Natural killer cell (primary cell): ENCODE measurements at regions not wholly inside any gene's neighbourhood (a gene's known extent, or its start where the extent isn't known, plus 50 kb on each side); places are given as distances from the start of the nearest gene placed in this dataset.

Experiments
- ATAC-seq, 3 donors: fragments of 150-1000 bp in 2 of 3; fragments of 200-7000 bp in 1 of 3; cut with Tn5 transposase; 1 replicate in 1 of 3; 2 replicates in 2 of 3; pipeline ENCODE4 v1.10.0; 2021; ENCODE audit warnings: mild to moderate bottlenecking in 2 of 3, moderate library complexity in 2 of 3
- DNase-seq, 2 donors: peaks; one replicate each; pipeline versions ENCODE4 v3.0.0 to v3.0.0-alpha.2; 2013 to 2021; ENCODE audit warnings: mixed read lengths in 1 of 2
- H3K27ac ChIP-seq: one replicate; pipeline ENCODE4 v1.5.1; 2013; ENCODE audit warnings: mild to moderate bottlenecking, low read length
- H3K27me3 ChIP-seq: one replicate; pipeline ENCODE4 v1.6.1; 2013; ENCODE audit warnings: low read length; ENCODE audit not compliant: control insufficient read depth, insufficient read depth
- H3K36me3 ChIP-seq: one replicate; pipeline ENCODE4 v1.6.1; 2013; ENCODE audit warnings: low read length; ENCODE audit not compliant: control insufficient read depth, insufficient read depth
- H3K4me1 ChIP-seq: one replicate; pipeline ENCODE4 v1.6.1; 2013; ENCODE audit warnings: low read length; ENCODE audit not compliant: control insufficient read depth, insufficient read depth
- H3K4me3 ChIP-seq: one replicate; pipeline ENCODE4 v1.5.1; 2013; ENCODE audit warnings: low read length
- H3K9me3 ChIP-seq: one replicate; pipeline ENCODE4 v1.6.1; 2013; ENCODE audit warnings: low read length; ENCODE audit not compliant: control insufficient read depth, insufficient read depth
- H3K27ac Mint-ChIP-seq, 2 donors: one replicate each; pipeline ENCODE4 v1.8.0; 2022; ENCODE audit warnings: mild to moderate bottlenecking in 2 of 2, mixed read lengths in 2 of 2, moderate library complexity in 1 of 2
- H3K27me3 Mint-ChIP-seq, 2 donors: one replicate each; pipeline ENCODE4 v1.8.0; 2022; ENCODE audit warnings: low read depth in 2 of 2, mixed read lengths in 2 of 2
- H3K36me3 Mint-ChIP-seq: one replicate; pipeline ENCODE4 v1.8.0; 2022; ENCODE audit warnings: mixed read lengths
- H3K4me1 Mint-ChIP-seq, 2 donors: one replicate each; pipeline ENCODE4 v1.8.0; 2022; ENCODE audit warnings: mixed read lengths in 2 of 2
- H3K4me3 Mint-ChIP-seq: one replicate; pipeline ENCODE4 v1.8.0; 2022; ENCODE audit warnings: mild to moderate bottlenecking, moderate library complexity, mixed read lengths
- H3K9me3 Mint-ChIP-seq, 2 donors: one replicate each; pipeline ENCODE4 v1.8.0; 2022; ENCODE audit warnings: mixed read lengths in 2 of 2
- WGBS: methylation state at CpG from one replicate; pipeline ENCODE4 v1.1.7; 2013; ENCODE audit warnings: missing lambda C conversion rate; ENCODE audit not compliant: insufficient coverage; 5-methylcytosine and 5-hydroxymethylcytosine counted together
- intact Hi-C: fragments of 100-400 bp; cut with micrococcal nuclease; formaldehyde crosslinking; loops from one replicate; pipeline ENCODE4 v1.14.2; 2022
- TF ChIP-seq, protein P1 (sequence below): fragments of 200-600 bp; IDR thresholded peaks from one replicate; pipeline ENCODE4 v1.8.0; 2022; ENCODE audit warnings: antibody characterized with exemption

- ATAC-seq, result no peak
- Histone ChIP-seq H3K4me1 (no peaks in the 10 kb centered on the region), H3K27ac (no peak overlapping the region), H3K9me3 (no peaks in the 10 kb centered on the region), H3K36me3 (no peaks in the 10 kb centered on the region), H3K4me3 (no peak overlapping the region), H3K27me3 (no peaks in the 10 kb centered on the region)
- Mint-ChIP-seq H3K27ac (no peak overlapping the region), H3K9me3 (no peaks in the 10 kb centered on the region), H3K4me1 (no peaks in the 10 kb centered on the region), H3K36me3 (no peaks in the 10 kb centered on the region), H3K4me3 (no peak overlapping the region), H3K27me3 (peaks cover 3 to 14% of the 10 kb centered on the region in 2 donors)
- 88% methylated on average over 5 of the region's 5 CpGs for WGBS
- intact Hi-C loops, result no loop called here
- TF ChIP-seq, protein P1, sequence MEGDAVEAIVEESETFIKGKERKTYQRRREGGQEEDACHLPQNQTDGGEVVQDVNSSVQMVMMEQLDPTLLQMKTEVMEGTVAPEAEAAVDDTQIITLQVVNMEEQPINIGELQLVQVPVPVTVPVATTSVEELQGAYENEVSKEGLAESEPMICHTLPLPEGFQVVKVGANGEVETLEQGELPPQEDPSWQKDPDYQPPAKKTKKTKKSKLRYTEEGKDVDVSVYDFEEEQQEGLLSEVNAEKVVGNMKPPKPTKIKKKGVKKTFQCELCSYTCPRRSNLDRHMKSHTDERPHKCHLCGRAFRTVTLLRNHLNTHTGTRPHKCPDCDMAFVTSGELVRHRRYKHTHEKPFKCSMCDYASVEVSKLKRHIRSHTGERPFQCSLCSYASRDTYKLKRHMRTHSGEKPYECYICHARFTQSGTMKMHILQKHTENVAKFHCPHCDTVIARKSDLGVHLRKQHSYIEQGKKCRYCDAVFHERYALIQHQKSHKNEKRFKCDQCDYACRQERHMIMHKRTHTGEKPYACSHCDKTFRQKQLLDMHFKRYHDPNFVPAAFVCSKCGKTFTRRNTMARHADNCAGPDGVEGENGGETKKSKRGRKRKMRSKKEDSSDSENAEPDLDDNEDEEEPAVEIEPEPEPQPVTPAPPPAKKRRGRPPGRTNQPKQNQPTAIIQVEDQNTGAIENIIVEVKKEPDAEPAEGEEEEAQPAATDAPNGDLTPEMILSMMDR, result no peak
- DNase-seq, result no peak
Measured at GRCh38 chr10:129387258-129387525, 79.8 kb upstream of the MGMT start.

DNA sequence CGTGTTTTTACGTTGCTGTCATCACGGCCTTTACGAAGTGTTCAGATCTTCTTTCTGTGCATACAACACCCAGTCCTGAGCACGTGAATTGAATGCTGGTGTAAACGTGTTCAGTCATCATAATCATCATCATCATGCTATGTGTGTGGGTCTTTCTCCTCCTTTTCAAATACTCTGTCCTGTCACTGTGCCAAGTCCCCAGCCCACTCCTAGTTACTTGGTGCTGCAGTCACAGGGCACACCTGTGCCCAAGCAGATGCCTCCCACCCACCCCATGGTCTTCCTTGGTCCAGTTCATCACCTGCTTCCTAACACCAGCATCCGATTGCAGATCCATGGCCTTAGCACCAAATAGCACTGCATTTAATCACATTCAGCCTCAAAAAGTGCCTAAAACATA lies 78.6 kb upstream of the MGMT start:
- H3K36me3 Mint-ChIP-seq, result no peaks in the 10 kb centered on the region
- intact Hi-C loops, result no loop called here
- no peak for ATAC-seq

GRCh38 chr10:129389194-129389593 lies 77.8 kb upstream of the MGMT start:
- Mint-ChIP-seq H3K36me3 (no peaks in the 10 kb centered on the region), H3K4me3 (no peak overlapping the region), H3K27me3 (peaks cover 3 to 17% of the 10 kb centered on the region in 2 donors), H3K9me3 (no peaks in the 10 kb centered on the region), H3K4me1 (no peaks in the 10 kb centered on the region), H3K27ac (no peak overlapping the region)
- no peak overlapping the region for H3K27ac ChIP-seq
- no peak for ATAC-seq
- H3K9me3 ChIP-seq, result no peaks in the 10 kb centered on the region
- no peak overlapping the region for H3K4me3 ChIP-seq
- WGBS, result 83% methylated on average over 6 of the region's 6 CpGs
- no peak for DNase-seq
- intact Hi-C loops, result no loop called here
- H3K27me3 ChIP-seq, result no peaks in the 10 kb centered on the region
- TF ChIP-seq, protein P1, result no peak
- H3K4me1 ChIP-seq, result no peaks in the 10 kb centered on the region
- no peaks in the 10 kb centered on the region for H3K36me3 ChIP-seq

More for the DNA sequence above, 78.6 kb upstream of the MGMT start:
- no peak for DNase-seq
- H3K4me3 Mint-ChIP-seq, result no peak overlapping the region
- no peaks in the 10 kb centered on the region for H3K36me3 ChIP-seq
- H3K4me1 ChIP-seq, result no peaks in the 10 kb centered on the region
- H3K27me3 Mint-ChIP-seq, result peaks cover 3 to 18% of the 10 kb centered on the region in 2 donors
- TF ChIP-seq, protein P1, result no peak
- H3K4me1 Mint-ChIP-seq, result no peaks in the 10 kb centered on the region
- H3K9me3 Mint-ChIP-seq, result no peaks in the 10 kb centered on the region
- no peak overlapping the region for H3K4me3 ChIP-seq
- no peaks in the 10 kb centered on the region for H3K9me3 ChIP-seq
- no peak overlapping the region for H3K27ac ChIP-seq
- WGBS, result 93% methylated on average over 7 of the region's 7 CpGs
- H3K27me3 ChIP-seq, result no peaks in the 10 kb centered on the region
- H3K27ac Mint-ChIP-seq, result no peak overlapping the region

DNA sequence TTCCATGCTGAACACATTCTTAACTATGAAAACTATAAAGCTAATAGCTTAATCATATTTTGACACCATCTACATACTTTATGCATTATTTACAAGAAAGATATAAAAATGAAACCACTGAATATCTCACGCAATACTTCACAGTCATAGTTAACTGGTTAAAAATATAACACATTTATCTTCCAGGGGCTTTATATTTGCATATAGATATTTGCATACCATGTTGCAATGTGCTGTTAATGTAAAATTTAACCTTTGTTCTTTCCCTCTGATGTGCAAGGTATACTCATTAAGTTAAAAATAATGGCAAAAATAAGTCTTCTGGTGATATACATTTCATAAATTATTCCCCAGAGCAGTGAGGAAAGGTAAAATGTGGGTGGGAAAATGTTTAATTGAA lies 76.9 kb upstream of the MGMT start:
- H3K9me3 ChIP-seq, result no peaks in the 10 kb centered on the region
- WGBS, result no CpG with 5 or more reads among the region's 1 CpG
- H3K27ac Mint-ChIP-seq, result no peak overlapping the region
- no peak overlapping the region for H3K4me3 ChIP-seq
- intact Hi-C loops, result no loop called here
- DNase-seq (no peak), ATAC-seq (no peak)
- no peaks in the 10 kb centered on the region for H3K4me1 ChIP-seq
- TF ChIP-seq, protein P1, result no peak
- no peak overlapping the region for H3K27ac ChIP-seq
- H3K27me3 ChIP-seq, result no peaks in the 10 kb centered on the region
- no peaks in the 10 kb centered on the region for H3K36me3 Mint-ChIP-seq
- no peaks in the 10 kb centered on the region for H3K4me1 Mint-ChIP-seq
- peaks cover 3 to 16% of the 10 kb centered on the region in 2 donors for H3K27me3 Mint-ChIP-seq
- H3K36me3 ChIP-seq, result no peaks in the 10 kb centered on the region
- H3K9me3 Mint-ChIP-seq, result no peaks in the 10 kb centered on the region
- H3K4me3 Mint-ChIP-seq, result no peak overlapping the region
